ENCODE measurements at regions not wholly inside any gene's neighbourhood (a gene's known extent, or its start where the extent isn't known, plus 50 kb on each side); places are given as distances from the start of the nearest gene placed in this dataset.
A peak's percentile ranks its signal among the peaks of the same experiment; 100 is the strongest.

DNA sequence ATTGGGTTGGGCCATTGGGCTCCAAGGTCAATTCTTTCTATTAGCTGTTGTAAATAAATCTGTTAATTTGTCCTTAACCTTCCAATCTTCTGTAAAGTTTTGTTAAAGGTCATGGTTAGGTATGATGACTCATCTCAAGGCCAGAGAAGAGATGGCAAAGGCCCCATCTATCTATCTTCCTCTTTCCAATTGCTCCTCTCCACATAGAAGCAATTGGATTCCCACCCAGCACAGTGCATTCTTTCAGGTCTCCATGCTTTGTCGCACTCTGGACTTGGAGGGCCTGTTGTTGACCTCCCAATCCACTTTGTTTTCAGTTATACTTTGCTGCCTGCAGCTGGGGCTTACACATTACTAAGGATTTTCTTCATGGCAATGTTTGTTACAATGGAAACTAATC lies 118.5 kb downstream of the MFAP3L start:
- no peak overlapping the region for H3K27ac ChIP-seq
- no peaks in the 10 kb centered on the region for H3K27me3 ChIP-seq
- H3K4me1 ChIP-seq: no peaks in the 10 kb centered on the region
- TF ChIP-seq, protein P1, sequence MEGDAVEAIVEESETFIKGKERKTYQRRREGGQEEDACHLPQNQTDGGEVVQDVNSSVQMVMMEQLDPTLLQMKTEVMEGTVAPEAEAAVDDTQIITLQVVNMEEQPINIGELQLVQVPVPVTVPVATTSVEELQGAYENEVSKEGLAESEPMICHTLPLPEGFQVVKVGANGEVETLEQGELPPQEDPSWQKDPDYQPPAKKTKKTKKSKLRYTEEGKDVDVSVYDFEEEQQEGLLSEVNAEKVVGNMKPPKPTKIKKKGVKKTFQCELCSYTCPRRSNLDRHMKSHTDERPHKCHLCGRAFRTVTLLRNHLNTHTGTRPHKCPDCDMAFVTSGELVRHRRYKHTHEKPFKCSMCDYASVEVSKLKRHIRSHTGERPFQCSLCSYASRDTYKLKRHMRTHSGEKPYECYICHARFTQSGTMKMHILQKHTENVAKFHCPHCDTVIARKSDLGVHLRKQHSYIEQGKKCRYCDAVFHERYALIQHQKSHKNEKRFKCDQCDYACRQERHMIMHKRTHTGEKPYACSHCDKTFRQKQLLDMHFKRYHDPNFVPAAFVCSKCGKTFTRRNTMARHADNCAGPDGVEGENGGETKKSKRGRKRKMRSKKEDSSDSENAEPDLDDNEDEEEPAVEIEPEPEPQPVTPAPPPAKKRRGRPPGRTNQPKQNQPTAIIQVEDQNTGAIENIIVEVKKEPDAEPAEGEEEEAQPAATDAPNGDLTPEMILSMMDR (IDR thresholded peaks at IDR 0.05): no peak
- no peak for TF ChIP-seq POLR2A (IDR thresholded peaks at IDR 0.05)
- no peak for DNase-seq
- H3K4me3 ChIP-seq: no peak overlapping the region
- H3K36me3 ChIP-seq (ENCODE audit: low read depth, missing control alignments): no peaks in the 10 kb centered on the region
- WGBS, 2 donors: 73 to 79% methylated on average over 1 of the region's 1 CpG
- intact Hi-C loops (cut with DNase I; ENCODE audit: low total_unique reads): no loop called here
- no peaks in the 10 kb centered on the region for H3K9me3 ChIP-seq

DNA sequence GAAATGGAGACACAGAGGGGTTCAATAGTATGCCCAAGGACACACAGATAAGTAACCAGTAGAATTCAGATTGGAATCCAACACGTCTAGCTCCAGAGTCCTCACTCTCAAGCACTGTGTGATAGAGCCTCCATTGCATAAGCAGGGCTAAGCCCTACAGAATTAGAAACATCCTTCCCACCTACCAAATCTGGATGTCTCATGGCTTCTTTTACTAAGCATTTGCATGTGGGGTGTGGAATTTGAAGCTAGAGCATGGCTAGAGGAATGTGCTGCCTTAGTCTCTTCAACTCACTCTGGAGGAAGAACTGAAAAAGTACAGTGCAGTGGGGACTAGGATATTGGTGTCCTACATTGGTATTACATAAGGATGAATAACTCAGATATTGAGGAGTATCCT lies 119.4 kb downstream of the MFAP3L start:
- TF ChIP-seq POLR2A (IDR thresholded peaks at IDR 0.05): no peak
- TF ChIP-seq, protein P1 (IDR thresholded peaks at IDR 0.05): no peak
- H3K27me3 ChIP-seq: no peaks in the 10 kb centered on the region
- no peaks in the 10 kb centered on the region for H3K9me3 ChIP-seq
- H3K27ac ChIP-seq: no peak overlapping the region
- no peak overlapping the region for H3K4me3 ChIP-seq
- H3K4me1 ChIP-seq: no peaks in the 10 kb centered on the region
- intact Hi-C loops (cut with DNase I; ENCODE audit: low total_unique reads): no loop called here
- 54 to 80% methylated on average over 1 of the region's 1 CpG for WGBS, 2 donors
- no peak for DNase-seq
- no peaks in the 10 kb centered on the region for H3K36me3 ChIP-seq (ENCODE audit: low read depth, missing control alignments)

DNA sequence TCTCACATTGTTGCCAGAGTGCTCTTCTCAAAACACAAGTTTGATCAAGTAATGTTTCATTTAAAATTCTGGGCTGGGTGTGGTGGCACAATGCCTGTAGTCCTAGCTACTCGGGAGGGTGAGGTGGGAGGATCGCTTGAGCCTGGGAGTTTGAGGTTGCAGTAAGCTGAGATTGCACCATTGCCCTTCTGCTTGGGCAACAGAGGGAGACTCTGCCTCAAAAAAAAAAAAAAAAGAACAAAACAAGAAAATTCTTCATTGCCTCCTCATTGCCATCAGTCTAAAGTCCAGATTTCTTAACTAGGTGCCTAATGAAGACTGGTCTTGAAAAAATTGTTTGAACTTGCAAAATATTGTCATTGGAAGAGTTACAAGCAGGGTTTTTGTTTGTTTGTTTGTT lies 120.1 kb downstream of the MFAP3L start:
- no peak for TF ChIP-seq POLR2A (IDR thresholded peaks at IDR 0.05)
- intact Hi-C loops (cut with DNase I; ENCODE audit: low total_unique reads): no loop called here
- H3K9me3 ChIP-seq: no peaks in the 10 kb centered on the region
- no peaks in the 10 kb centered on the region for H3K27me3 ChIP-seq
- no peak overlapping the region for H3K27ac ChIP-seq
- WGBS, 2 donors: 56 to 90% methylated on average over 2 of the region's 2 CpGs
- DNase-seq: peak; percentile 60
- no peaks in the 10 kb centered on the region for H3K4me1 ChIP-seq
- H3K36me3 ChIP-seq (ENCODE audit: low read depth, missing control alignments): no peaks in the 10 kb centered on the region
- no peak overlapping the region for H3K4me3 ChIP-seq

DNA sequence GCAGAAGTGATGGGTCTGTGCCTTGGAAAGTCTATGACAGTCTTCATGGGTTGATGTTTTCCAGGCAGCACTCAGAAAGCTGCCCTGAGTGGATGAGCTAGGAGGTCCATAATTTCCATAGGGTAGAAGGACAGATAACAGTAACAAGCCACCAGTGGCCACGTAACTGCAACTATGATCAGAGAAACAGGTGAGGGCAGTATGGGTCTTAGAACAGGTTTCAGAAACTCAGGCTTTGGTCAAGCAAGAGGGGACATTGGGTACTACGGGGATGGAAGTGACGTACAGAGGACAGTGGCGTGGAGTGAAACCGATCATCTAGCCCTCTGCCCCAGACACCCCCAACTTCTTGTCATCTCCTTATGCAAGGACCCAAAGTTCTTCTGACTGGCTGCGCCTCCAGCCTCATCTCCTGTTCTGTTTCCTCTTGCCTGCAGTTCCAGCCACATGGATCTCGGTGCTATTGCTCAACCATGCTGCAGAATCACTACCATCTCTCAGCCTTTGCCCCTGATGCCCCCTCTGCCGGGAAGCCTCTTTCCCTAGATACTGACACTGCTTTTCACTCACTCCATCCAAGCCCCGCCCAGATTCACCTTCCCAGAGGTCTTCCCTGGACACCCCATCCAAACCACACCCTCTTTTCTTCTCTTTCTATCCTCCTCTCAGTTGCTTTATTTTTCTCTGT lies 123.4 kb downstream of the MFAP3L start:
- Histone ChIP-seq H3K4me3 (no peak overlapping the region), H3K4me1 (no peaks in the 10 kb centered on the region), H3K27me3 (no peaks in the 10 kb centered on the region), H3K36me3 (ENCODE audit: low read depth, missing control alignments) (no peaks in the 10 kb centered on the region), H3K27ac (no peak overlapping the region), H3K9me3 (no peaks in the 10 kb centered on the region)
- intact Hi-C loops (cut with DNase I; ENCODE audit: low total_unique reads): no loop called here
- TF ChIP-seq, protein P1 (IDR thresholded peaks at IDR 0.05): no peak
- TF ChIP-seq POLR2A (IDR thresholded peaks at IDR 0.05): no peak
- 87 to 91% methylated on average over 9 of the region's 9 CpGs for WGBS, 2 donors
- no peak for DNase-seq

DNA sequence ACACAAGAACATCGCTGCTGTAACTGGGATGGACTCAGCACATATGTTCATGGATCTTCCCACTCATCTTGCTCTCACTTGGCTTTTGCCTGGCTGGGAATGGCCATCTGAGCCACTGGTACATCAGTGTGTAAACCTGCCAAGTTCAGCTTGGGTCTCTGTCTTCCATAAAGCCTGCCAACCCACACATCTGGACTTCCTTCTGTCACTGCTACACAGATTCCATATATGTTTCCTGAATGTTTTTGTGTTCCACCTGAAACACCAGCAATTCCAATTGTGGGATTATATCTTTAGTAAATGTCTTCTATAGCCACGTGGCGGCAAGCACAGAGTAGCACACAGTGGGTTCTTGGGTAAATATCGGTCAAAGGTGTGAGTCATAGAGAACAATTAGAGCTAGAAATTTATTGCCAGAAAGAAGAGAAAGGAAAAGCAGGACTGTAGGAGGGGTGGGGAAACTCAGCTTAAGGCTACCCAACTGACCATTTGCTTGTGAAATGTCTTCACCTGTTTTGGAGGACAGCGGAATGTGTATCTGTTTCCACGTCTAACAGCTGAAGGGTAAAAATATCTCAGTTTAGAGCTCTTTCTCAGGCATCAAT lies 125.9 kb downstream of the MFAP3L start:
- WGBS, 2 donors: 69 to 85% methylated on average over 6 of the region's 6 CpGs
- Histone ChIP-seq H3K9me3 (no peaks in the 10 kb centered on the region), H3K4me3 (no peak overlapping the region), H3K36me3 (ENCODE audit: low read depth, missing control alignments) (no peaks in the 10 kb centered on the region), H3K27ac (no peak overlapping the region), H3K27me3 (no peaks in the 10 kb centered on the region), H3K4me1 (no peaks in the 10 kb centered on the region)
- DNase-seq: no peak
- no peak for TF ChIP-seq POLR2A (IDR thresholded peaks at IDR 0.05)
- TF ChIP-seq, protein P1 (IDR thresholded peaks at IDR 0.05): no peak
- intact Hi-C loops (cut with DNase I; ENCODE audit: low total_unique reads): no loop called here
